ENCODE measurements at regions not wholly inside any gene's neighbourhood (a gene's known extent, or its start where the extent isn't known, plus 50 kb on each side); places are given as distances from the start of the nearest gene placed in this dataset.

- no peaks in the 10 kb centered on the region for H3K9me3 ChIP-seq
- TF ChIP-seq POLR2A (IDR thresholded peaks at IDR 0.05) (no peak), EP300 (IDR thresholded peaks at IDR 0.05) (no peak)
- TF ChIP-seq, protein P1, sequence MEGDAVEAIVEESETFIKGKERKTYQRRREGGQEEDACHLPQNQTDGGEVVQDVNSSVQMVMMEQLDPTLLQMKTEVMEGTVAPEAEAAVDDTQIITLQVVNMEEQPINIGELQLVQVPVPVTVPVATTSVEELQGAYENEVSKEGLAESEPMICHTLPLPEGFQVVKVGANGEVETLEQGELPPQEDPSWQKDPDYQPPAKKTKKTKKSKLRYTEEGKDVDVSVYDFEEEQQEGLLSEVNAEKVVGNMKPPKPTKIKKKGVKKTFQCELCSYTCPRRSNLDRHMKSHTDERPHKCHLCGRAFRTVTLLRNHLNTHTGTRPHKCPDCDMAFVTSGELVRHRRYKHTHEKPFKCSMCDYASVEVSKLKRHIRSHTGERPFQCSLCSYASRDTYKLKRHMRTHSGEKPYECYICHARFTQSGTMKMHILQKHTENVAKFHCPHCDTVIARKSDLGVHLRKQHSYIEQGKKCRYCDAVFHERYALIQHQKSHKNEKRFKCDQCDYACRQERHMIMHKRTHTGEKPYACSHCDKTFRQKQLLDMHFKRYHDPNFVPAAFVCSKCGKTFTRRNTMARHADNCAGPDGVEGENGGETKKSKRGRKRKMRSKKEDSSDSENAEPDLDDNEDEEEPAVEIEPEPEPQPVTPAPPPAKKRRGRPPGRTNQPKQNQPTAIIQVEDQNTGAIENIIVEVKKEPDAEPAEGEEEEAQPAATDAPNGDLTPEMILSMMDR (IDR thresholded peaks at IDR 0.05), result no peak
- DNase-seq (ENCODE audit: low spot score in 2 of 2), result peak in 1 of 2 donors; percentile 9
- no peak overlapping the region for H3K27ac ChIP-seq
- H3K4me3 ChIP-seq, result no peak overlapping the region
- H3K27me3 ChIP-seq, result no peaks in the 10 kb centered on the region
- 81 to 85% methylated on average over 14 of the region's 16 CpGs for WGBS, 2 donors
- H3K4me1 ChIP-seq, result peaks cover 0 to 29% (median 17%) of the 10 kb centered on the region in 4 donors
- H3K36me3 ChIP-seq, result no peaks in the 10 kb centered on the region
Measured at GRCh38 chr9:129312251-129313122, 134.4 kb upstream of the IER5L start.

- no peak overlapping the region for H3K4me3 ChIP-seq
- no peaks in the 10 kb centered on the region for H3K9me3 ChIP-seq
- 73 to 75% methylated on average over 4 of the region's 4 CpGs for WGBS, 2 donors
- no peak for TF ChIP-seq POLR2A (IDR thresholded peaks at IDR 0.05)
- TF ChIP-seq EP300 (IDR thresholded peaks at IDR 0.05), result no peak
- TF ChIP-seq, protein P1 (IDR thresholded peaks at IDR 0.05), result no peak
- H3K27ac ChIP-seq, result no peak overlapping the region
- peaks cover 0 to 21% (median 16%) of the 10 kb centered on the region in 4 donors for H3K4me1 ChIP-seq
- DNase-seq (ENCODE audit: low spot score in 2 of 2), result peak in 1 of 2 donors; percentile 7
- no peaks in the 10 kb centered on the region for H3K36me3 ChIP-seq
- H3K27me3 ChIP-seq, result no peaks in the 10 kb centered on the region
Measured at GRCh38 chr9:129311643-129312042, 133.6 kb upstream of the IER5L start.

- WGBS, 2 donors, result 74 to 87% methylated on average over 7 of the region's 7 CpGs
- no peaks in the 10 kb centered on the region for H3K27me3 ChIP-seq
- H3K4me3 ChIP-seq, result no peak overlapping the region
- TF ChIP-seq, protein P1 (IDR thresholded peaks at IDR 0.05), result no peak
- TF ChIP-seq POLR2A (IDR thresholded peaks at IDR 0.05), result no peak
- no peak for TF ChIP-seq EP300 (IDR thresholded peaks at IDR 0.05)
- H3K27ac ChIP-seq, result no peak overlapping the region
- DNase-seq (ENCODE audit: low spot score in 2 of 2), result no peak
- no peaks in the 10 kb centered on the region for H3K36me3 ChIP-seq
- no peaks in the 10 kb centered on the region for H3K9me3 ChIP-seq
- H3K4me1 ChIP-seq, result peaks cover 0 to 13% (median 10%) of the 10 kb centered on the region in 4 donors
Measured at GRCh38 chr9:129310666-129311350, 132.7 kb upstream of the IER5L start.

DNA sequence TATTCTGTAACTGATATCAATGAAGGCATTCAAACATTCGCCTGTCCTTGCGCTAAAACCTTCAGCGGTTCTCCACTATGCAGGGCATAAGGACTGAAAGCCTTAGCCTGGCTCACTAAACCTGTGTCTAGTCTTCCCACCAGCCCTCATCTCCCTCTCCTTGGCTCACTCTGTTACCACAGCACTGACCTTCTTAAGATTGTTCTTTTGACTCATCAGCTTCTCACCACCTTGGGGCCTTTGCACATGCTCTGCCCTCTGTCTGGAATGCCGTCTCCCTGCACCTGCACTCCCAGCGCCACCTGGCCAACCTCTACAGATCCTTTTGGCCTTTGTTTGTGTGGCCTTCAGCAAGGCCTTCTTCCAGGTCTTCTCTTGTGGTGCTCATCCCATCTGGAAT, 131.8 kb upstream of the IER5L start:
- WGBS, 2 donors, result 88 to 93% methylated on average over 5 of the region's 5 CpGs
- no peak for DNase-seq (ENCODE audit: low spot score in 2 of 2)

GRCh38 chr9:129309041-129309430, 131.0 kb upstream of the IER5L start:
- Histone ChIP-seq H3K36me3 (no peaks in the 10 kb centered on the region), H3K9me3 (no peaks in the 10 kb centered on the region), H3K4me1 (no peaks in the 10 kb centered on the region), H3K27ac (no peak overlapping the region), H3K27me3 (no peaks in the 10 kb centered on the region), H3K4me3 (no peak overlapping the region)
- TF ChIP-seq EP300 (IDR thresholded peaks at IDR 0.05), result no peak
- no peak for TF ChIP-seq POLR2A (IDR thresholded peaks at IDR 0.05)
- TF ChIP-seq, protein P1 (IDR thresholded peaks at IDR 0.05), result no peak
- no peak for DNase-seq (ENCODE audit: low spot score in 2 of 2)
- 89 to 93% methylated on average over 8 of the region's 8 CpGs for WGBS, 2 donors

More for the DNA sequence above, 131.8 kb upstream of the IER5L start:
- Histone ChIP-seq H3K9me3 (no peaks in the 10 kb centered on the region), H3K27ac (no peak overlapping the region), H3K27me3 (no peaks in the 10 kb centered on the region), H3K4me3 (no peak overlapping the region), H3K4me1 (peaks cover 0 to 4% (median 1%) of the 10 kb centered on the region in 4 donors), H3K36me3 (no peaks in the 10 kb centered on the region)
- no peak for TF ChIP-seq EP300 (IDR thresholded peaks at IDR 0.05)
